ENCODE measurements at regions not wholly inside any gene's neighbourhood (a gene's known extent, or its start where the extent isn't known, plus 50 kb on each side); places are given as distances from the start of the nearest gene placed in this dataset.
"Not testable (repeated sequence)": the region's sequence is repeated elsewhere in the genome, so short reads cannot be mapped to it uniquely, and the experiment has no call there.

DNA sequence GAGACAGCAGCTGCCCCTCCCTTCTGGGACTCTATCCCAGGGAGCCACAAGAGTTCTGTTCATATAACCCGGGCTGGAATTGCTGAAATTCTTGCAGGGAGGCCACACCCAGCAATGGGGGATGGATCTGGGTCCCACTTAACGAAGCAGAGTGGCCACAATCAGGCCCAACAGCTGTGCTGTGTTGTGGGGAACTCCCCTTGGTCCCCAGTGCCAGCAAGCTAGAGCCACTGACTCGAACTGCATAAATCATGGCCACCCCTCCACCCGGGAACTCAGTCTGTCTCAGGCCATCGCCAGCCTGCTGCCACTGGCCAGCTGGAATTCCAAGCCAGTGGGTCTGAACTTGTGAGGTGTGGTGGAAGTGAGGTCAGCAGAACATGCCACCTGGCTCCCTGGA is 111.1 kb downstream of the KLF8 start:
- H3K9me3 Mint-ChIP-seq, result peaks cover 12% of the 10 kb centered on the region
- no peak overlapping the region for H3K4me3 Mint-ChIP-seq
- H3K4me1 Mint-ChIP-seq, result peaks cover 33% of the 10 kb centered on the region
- H3K27me3 Mint-ChIP-seq, result no peaks in the 10 kb centered on the region
- H3K27ac Mint-ChIP-seq, result no peak overlapping the region
- POLR2A ChIA-PET, result no interaction called here
- ATAC-seq (ENCODE audit: low read depth), result peak; percentile 47
- H3K36me3 Mint-ChIP-seq, result peaks cover 22% of the 10 kb centered on the region
- no peak for DNase-seq

DNA sequence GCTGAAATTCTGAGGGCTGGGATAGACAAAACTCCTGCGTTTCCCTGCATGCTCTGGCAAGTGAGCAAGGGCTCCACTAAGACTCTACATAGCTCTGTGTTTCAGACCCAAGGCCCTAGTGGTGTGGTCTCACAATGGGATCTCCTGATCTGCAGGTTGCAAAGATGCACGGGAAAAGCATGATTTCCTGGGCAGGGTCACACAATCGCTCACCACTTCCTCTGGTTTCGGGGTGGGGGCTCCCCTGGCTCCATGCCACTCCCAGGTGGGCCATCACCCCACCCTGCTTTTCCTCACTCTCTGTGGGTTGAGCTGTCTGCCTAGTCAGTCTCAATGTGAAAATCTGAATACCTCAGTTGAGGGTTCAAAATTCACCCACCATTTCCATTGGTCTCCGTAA is 111.5 kb downstream of the KLF8 start:
- peaks cover 20% of the 10 kb centered on the region for H3K36me3 Mint-ChIP-seq
- DNase-seq, result peak; percentile 33
- POLR2A ChIA-PET, result no interaction called here
- peak overlapping the region; percentile 56 for H3K27ac Mint-ChIP-seq
- ATAC-seq (ENCODE audit: low read depth), result peak; percentile 68
- H3K4me1 Mint-ChIP-seq, result peaks cover 33% of the 10 kb centered on the region
- peaks cover 9% of the 10 kb centered on the region for H3K9me3 Mint-ChIP-seq
- no peaks in the 10 kb centered on the region for H3K27me3 Mint-ChIP-seq
- H3K4me3 Mint-ChIP-seq, result peak overlapping the region; percentile 60

DNA sequence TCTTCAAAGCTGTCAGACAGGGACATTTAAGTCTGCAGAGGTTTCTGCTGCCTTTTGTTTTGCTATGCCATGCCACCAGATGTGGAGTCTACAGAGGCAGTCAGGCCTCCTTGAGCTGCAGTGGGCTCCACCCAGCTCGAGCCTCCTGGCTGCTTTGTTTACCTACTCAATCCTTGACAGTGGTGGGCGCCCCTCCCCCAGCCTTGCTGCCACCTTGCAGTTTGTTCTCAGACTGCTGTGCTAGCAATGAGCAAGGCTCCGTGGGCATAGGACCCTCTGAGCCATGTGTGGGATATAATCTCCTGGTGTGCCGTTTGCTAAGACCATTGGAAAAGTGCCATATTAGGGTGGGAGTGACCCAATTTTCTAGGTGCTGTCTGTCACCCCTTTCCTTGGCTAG is 126.0 kb downstream of the KLF8 start:
- H3K27me3 Mint-ChIP-seq; DNase-seq; POLR2A ChIA-PET; H3K27ac Mint-ChIP-seq; H3K9me3 Mint-ChIP-seq; H3K4me3 Mint-ChIP-seq; ATAC-seq (ENCODE audit: low read depth): not testable (repeated sequence)
- peaks cover 22% of the 10 kb centered on the region for H3K36me3 Mint-ChIP-seq
- H3K4me1 Mint-ChIP-seq, result peaks cover 11% of the 10 kb centered on the region

DNA sequence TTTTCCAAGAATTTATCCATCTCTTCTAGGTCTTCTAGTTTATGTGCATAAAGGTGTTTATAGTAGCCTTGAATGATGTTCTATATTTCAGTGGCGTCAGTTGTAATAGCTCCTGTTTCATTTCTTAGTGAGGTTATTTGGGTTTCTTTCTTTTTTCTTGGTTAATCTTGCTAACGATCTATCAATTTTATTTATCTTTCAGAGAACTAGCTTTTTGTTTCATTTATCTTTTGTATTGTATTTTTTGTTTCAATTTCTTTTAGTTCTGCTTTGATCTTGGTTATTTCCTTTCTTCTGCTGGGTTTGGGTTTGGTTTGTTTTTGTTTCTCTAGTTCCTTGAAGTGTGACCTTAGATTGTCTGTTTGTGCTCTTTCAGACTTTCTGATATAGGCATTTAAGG is 133.0 kb downstream of the KLF8 start:
- Mint-ChIP-seq H3K4me1 (peaks cover 42% of the 10 kb centered on the region), H3K4me3 (peak overlapping the region; percentile 76), H3K27ac (peak overlapping the region; percentile 81), H3K36me3 (peaks cover 23% of the 10 kb centered on the region)
- POLR2A ChIA-PET, result interaction anchor here (0.6 to 0.9 kb wide), 2 partner anchors 11 to 19 kb away, joined by 3 read pairs; no protein-coding TSS in a partner anchor
- not testable (repeated sequence) for ATAC-seq (ENCODE audit: low read depth); H3K27me3 Mint-ChIP-seq; H3K9me3 Mint-ChIP-seq; DNase-seq

DNA sequence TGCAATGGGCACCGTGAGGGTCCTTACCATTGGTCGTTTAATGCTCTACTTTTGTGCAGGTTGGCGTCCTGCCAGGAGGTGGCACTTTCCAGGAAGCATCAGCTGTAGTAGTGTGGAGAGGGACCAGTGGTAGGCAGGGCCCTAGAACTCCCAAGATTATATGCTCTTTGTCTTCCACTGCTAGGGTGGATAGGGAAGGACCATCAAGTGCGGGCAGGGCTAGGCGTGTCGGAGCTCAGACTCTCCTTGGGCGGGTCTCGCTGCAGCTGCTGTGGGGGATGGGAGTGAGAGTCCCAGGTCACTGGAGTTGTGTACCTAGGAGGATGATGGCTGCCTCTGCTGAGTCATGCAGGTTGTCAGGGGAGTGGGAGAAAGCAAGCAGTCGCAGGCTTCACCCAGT is 134.7 kb downstream of the KLF8 start:
- H3K36me3 Mint-ChIP-seq, result peaks cover 16% of the 10 kb centered on the region
- H3K4me3 Mint-ChIP-seq, result no peak overlapping the region
- peaks cover 9% of the 10 kb centered on the region for H3K9me3 Mint-ChIP-seq
- ATAC-seq (ENCODE audit: low read depth), result no peak
- no peaks in the 10 kb centered on the region for H3K27me3 Mint-ChIP-seq
- no peak for DNase-seq
- peaks cover 41% of the 10 kb centered on the region for H3K4me1 Mint-ChIP-seq
- POLR2A ChIA-PET, result no interaction called here
- H3K27ac Mint-ChIP-seq, result peak overlapping the region; percentile 81

DNA sequence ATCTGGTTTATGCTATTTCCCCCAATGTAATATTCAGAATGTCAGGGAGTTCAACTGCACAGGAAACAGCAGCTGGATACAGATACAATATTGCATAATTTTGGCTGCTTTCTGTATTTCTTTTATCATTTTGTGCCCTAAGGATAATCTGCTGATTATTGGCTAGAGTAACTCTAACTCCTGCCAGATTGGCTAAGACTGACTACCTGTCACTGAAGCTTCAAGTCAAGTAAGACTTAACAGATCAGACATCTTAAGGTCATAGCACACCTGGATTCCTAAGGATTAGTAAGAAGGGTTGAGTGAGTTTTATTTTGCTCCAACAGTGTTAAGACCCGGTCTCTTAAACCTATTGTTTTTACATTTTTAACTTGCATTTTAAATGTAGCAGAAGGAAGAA is 136.8 kb downstream of the KLF8 start:
- POLR2A ChIA-PET, result interaction anchor here (0.6 kb wide), 1 partner anchor 78 kb away, joined by 4 read pairs; no protein-coding TSS in a partner anchor
- Mint-ChIP-seq H3K9me3 (peaks cover 5% of the 10 kb centered on the region), H3K36me3 (peaks cover 11% of the 10 kb centered on the region), H3K4me1 (peaks cover 41% of the 10 kb centered on the region), H3K4me3 (peak overlapping the region; percentile 38), H3K27me3 (no peaks in the 10 kb centered on the region), H3K27ac (peak overlapping the region; percentile 81)
- DNase-seq, result no peak
- ATAC-seq (ENCODE audit: low read depth), result peak; percentile 56

DNA sequence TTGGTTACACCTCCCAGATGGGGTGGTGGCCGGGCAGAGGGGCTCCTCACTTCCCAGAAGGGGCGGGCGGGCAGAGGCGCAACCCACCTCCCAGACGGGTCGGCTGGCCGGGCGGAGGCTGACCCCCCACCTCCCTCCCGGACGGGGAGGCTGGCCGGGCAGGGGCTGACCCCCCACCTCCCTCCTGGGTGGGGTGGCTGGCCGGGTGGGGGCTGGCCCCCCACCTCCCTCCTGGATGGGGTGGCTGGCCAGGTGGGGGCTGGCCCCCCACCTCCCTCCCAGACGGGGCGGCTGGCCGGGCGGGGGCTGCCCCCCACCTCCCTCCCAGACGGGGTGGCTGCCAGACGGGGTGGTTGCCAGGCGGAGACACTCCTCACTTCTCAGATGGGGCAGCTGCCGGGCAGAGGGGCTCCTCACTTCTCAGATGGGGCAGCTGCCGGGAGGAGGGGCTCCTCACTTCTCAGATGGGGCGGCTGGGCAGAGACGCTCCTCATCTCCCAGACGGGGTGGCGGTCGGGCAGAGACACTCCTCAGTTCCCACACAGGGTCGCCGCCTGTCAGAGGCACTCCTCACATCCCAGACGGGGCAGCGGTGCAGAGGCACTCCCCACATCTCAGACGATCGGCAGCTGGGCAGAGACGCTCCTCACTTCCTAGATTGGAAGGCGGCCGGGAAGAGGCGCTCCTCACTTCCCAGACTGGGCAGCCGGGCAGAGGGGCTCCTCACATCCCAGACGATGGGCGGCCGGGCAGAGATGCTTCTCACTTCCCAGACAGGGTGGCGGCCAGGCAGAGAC is 148.0 kb downstream of the KLF8 start:
- peaks cover 12% of the 10 kb centered on the region for H3K36me3 Mint-ChIP-seq
- H3K4me3 Mint-ChIP-seq; H3K9me3 Mint-ChIP-seq; ATAC-seq (ENCODE audit: low read depth); DNase-seq; H3K27me3 Mint-ChIP-seq; POLR2A ChIA-PET; H3K27ac Mint-ChIP-seq: not testable (repeated sequence)
- H3K4me1 Mint-ChIP-seq, result peaks cover 27% of the 10 kb centered on the region

DNA sequence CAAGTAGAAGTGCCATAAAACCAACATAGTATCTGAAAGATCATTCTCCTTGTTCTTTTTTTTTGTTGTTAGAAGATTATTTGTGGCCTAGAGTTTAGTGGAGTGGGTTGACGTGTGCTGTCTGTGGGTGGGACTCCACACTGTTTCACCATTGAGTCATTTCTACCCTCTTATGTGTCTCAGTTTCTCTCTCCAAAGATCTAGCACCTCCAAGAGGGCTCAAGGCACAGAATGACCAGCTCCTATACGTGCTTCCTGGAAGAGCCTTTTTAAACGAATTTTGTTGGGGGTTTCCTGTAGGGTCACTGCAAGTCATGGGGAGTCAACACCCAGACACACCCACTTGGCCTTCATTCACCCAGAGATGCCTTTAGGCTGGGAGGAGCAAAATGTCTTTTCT is 150.1 kb downstream of the KLF8 start:
- H3K4me3 Mint-ChIP-seq, result peak overlapping the region; percentile 46
- POLR2A ChIA-PET, result no interaction called here
- peak overlapping the region; percentile 83 for H3K27ac Mint-ChIP-seq
- no peaks in the 10 kb centered on the region for H3K27me3 Mint-ChIP-seq
- peak; percentile 93 for ATAC-seq (ENCODE audit: low read depth)
- no peak for DNase-seq
- H3K9me3 Mint-ChIP-seq, result no peaks in the 10 kb centered on the region
- H3K4me1 Mint-ChIP-seq, result peaks cover 37% of the 10 kb centered on the region
- peaks cover 18% of the 10 kb centered on the region for H3K36me3 Mint-ChIP-seq

DNA sequence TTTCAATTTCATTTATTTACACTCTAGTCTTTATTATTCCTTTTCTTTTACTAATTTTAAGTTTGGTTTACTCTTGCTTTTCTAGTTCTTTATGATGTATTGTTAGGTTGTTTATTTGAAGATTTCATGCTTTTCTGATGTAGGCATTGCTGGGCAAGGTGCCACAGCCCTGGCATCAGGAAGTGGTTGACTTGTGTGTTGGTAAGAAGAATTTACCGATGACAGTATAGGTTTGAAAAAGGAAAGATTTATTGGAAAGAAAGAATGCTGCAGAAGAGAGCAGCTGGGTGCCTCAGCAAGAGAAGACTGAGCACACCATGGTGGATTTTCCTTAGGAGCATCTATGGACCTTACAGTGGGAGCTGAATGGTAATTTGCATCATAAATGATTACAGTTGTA is 153.2 kb downstream of the KLF8 start:
- POLR2A ChIA-PET, result no interaction called here
- peaks cover 45% of the 10 kb centered on the region for H3K4me1 Mint-ChIP-seq

DNA sequence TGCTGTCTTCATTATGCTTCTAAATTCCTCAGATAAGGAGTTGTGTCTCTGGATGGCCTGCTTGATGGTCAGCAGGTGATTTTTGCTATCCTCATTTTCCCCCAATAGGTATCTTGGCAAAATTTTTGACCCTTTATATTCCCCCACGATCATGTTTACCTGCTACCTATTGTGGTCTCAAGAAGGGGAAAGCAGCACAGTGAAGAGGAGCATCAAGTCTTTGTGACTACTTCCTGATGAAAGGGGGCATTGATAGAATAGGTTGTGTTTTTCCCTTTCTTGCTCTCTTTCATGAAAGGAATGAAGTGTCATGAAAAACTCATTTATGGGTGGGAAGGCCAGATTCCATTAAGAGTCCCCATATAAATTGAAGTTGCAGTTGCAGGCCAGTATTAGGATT is 153.8 kb downstream of the KLF8 start:
- Mint-ChIP-seq H3K4me3 (peak overlapping the region; percentile 77), H3K27ac (peak overlapping the region; percentile 84), H3K27me3 (no peaks in the 10 kb centered on the region), H3K9me3 (peaks cover 4% of the 10 kb centered on the region), H3K4me1 (peaks cover 45% of the 10 kb centered on the region), H3K36me3 (peaks cover 41% of the 10 kb centered on the region)
- DNase-seq, result no peak
- POLR2A ChIA-PET, result no interaction called here
- ATAC-seq (ENCODE audit: low read depth), result no peak

More for the DNA sequence above, 153.2 kb downstream of the KLF8 start:
- Mint-ChIP-seq H3K36me3 (peaks cover 35% of the 10 kb centered on the region), H3K9me3 (peaks cover 3% of the 10 kb centered on the region), H3K4me3 (peak overlapping the region; percentile 77), H3K27ac (peak overlapping the region; percentile 87), H3K27me3 (no peaks in the 10 kb centered on the region)
- DNase-seq (no peak), ATAC-seq (ENCODE audit: low read depth) (no peak)

DNA sequence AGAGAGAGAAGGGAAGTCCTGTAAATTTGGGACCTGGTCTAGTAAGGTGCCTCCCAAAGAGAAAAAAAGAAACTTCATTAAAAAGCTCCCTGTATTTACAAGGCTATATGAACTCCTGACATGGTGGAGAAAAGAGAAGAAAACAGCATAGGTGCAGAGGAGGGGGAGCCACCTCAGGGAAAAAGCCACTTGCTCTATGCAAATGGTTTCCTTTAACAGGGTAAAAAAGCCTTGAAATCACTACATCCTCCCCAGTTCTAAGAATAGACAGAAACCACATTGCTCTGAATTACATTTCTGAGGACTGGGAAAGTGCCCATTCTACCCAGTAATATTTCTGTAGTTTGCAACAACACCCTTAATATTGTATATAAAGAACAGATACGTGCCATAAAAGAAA is 165.5 kb downstream of the KLF8 start:
- Mint-ChIP-seq H3K4me1 (peaks cover 21% of the 10 kb centered on the region), H3K9me3 (peaks cover 5% of the 10 kb centered on the region), H3K36me3 (peaks cover 33% of the 10 kb centered on the region), H3K4me3 (peak overlapping the region; percentile 68), H3K27ac (peak overlapping the region; percentile 89), H3K27me3 (no peaks in the 10 kb centered on the region)
- DNase-seq (no peak), ATAC-seq (ENCODE audit: low read depth) (peak; percentile 98)
- POLR2A ChIA-PET, result interaction anchor here (1.3 kb wide), 1 partner anchor 167 kb away, joined by 8 read pairs; no protein-coding TSS in a partner anchor

DNA sequence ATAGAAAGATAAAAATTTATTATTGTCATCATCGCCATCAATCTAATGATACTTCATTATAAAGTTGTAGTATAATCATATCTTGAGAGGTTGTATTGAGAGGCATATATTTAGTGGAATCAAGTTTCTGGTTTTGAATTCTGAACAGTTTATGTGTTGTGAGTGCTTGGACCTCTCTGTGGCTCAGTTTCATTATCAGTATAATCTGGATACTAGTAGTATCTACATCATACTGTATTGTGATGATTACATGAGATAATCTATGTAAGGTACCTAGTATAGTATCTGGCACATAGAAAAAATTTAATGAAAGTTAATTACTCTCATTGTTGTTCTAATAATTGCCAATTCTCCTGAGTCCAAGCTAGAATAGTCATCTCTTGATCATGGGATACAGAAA is 161.2 kb upstream of the UBQLN2 start:
- ATAC-seq (ENCODE audit: low read depth), result no peak
- DNase-seq, result no peak
- no peak overlapping the region for H3K4me3 Mint-ChIP-seq
- H3K4me1 Mint-ChIP-seq, result peaks cover 20% of the 10 kb centered on the region
- no peak overlapping the region for H3K27ac Mint-ChIP-seq
- H3K36me3 Mint-ChIP-seq, result peaks cover 39% of the 10 kb centered on the region
- POLR2A ChIA-PET, result no interaction called here
- peaks cover 12% of the 10 kb centered on the region for H3K9me3 Mint-ChIP-seq
- H3K27me3 Mint-ChIP-seq, result no peaks in the 10 kb centered on the region

DNA sequence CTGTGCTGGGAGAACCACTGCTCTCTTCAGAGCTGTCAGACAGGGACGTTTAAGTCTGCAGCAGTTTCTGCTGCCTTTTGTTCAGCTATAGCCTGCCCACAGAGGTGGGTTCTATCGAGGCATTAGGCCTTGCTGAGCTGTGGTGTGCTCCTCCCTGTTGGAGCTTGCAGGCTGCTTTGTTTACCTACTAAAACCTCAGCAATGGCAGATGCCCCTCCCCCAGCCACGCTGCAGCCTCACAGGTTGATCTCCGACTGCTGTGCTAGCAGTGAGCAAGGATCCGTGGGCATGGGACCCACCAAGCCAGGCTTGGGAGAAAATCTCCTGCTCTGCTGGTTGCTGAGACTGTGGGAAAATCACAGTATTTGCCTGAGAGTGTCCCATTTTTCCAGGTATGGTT is 133.8 kb upstream of the UBQLN2 start:
- Mint-ChIP-seq H3K4me3 (no peak overlapping the region), H3K9me3 (peaks cover 6% of the 10 kb centered on the region), H3K4me1 (peaks cover 8% of the 10 kb centered on the region), H3K36me3 (peaks cover 22% of the 10 kb centered on the region), H3K27me3 (no peaks in the 10 kb centered on the region), H3K27ac (no peak overlapping the region)
- ATAC-seq (ENCODE audit: low read depth), result no peak
- DNase-seq, result no peak
- POLR2A ChIA-PET, result no interaction called here

DNA sequence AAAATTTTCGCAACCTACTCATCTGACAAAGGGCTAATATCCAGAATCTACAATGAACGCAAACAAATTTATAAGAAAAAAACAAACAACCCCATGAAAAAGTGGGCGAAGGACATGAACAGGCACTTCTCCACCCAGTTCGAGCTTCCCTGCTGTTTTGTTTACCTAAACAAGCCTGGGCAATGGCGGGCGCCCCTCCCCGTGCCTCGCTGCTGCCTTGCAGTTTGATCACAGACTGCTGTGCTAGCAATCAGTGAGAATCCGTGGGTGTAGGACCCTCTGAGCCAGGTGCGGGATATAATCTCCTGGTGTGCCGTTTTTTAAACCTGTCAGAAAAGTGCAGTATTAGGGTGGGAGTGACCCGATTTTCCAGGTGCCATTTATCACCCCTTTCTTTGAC is 111.4 kb upstream of the UBQLN2 start:
- DNase-seq; POLR2A ChIA-PET; ATAC-seq (ENCODE audit: low read depth); H3K9me3 Mint-ChIP-seq; H3K27me3 Mint-ChIP-seq; H3K4me3 Mint-ChIP-seq; H3K27ac Mint-ChIP-seq; H3K4me1 Mint-ChIP-seq: not testable (repeated sequence)
- peaks cover 21% of the 10 kb centered on the region for H3K36me3 Mint-ChIP-seq
